ENCODE measurements at regions not wholly inside any gene's neighbourhood (a gene's known extent, or its start where the extent isn't known, plus 50 kb on each side); places are given as distances from the start of the nearest gene placed in this dataset.
"Not testable (repeated sequence)": the region's sequence is repeated elsewhere in the genome, so short reads cannot be mapped to it uniquely, and the experiment has no call there.

DNA sequence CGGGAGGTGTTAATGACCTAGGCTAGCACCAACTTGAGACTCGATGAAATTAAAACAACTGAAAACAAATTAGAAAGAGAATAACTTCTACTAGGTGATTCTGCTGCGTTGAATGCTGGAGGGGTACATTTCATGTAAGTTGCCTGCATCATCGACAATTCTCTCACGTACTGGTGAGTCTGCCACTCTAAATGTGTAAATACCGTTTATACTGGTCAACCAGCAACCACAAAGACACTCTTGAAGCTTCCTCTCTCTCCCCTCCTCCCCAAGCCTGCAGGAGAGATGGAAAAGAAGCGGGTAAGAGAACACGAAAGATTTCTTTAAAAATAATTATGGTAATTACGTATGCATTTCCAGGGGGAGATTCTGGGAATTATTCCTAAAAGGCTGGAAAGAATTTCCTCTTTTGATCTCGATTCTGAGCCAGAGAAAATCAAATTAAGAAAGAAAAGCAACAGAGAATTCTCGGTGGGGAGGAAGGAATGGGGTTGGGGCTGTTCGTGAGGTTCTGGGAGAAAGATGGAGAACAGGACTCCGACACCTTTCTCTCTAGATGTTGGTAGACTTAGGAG, 68.6 kb upstream of the MRTFB start:
- FAIRE-seq = no peak
- no peak for DNase-seq (ENCODE audit: low spot score in 2 of 2)

DNA sequence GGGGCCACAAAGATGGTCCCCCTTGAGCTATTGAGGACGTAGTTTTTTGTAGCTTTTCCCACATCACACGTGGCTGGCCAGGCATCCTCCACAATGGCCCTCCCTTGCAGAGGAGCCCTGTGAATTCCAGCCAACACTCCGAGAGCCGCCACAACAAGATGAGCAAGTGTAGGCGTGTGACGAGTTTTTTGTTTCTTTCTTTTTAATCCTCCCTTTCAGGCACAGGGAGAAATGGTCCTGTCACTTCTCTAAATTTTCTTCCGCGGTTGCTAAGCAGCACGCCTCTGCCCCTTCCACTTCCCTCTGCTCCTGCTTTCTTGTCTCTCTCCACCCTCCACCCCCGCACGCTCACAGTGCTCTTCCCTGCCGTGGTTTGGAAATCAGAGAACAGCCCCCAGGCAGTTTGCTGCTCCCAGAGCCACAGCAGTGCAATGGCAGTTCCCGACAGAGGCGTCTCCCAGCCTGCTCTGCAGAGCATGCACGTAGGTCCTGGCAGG, 68.0 kb upstream of the MRTFB start:
- FAIRE-seq (no peak), DNase-seq (ENCODE audit: low spot score in 2 of 2) (peak in 1 of 2 donors; percentile 46)

DNA sequence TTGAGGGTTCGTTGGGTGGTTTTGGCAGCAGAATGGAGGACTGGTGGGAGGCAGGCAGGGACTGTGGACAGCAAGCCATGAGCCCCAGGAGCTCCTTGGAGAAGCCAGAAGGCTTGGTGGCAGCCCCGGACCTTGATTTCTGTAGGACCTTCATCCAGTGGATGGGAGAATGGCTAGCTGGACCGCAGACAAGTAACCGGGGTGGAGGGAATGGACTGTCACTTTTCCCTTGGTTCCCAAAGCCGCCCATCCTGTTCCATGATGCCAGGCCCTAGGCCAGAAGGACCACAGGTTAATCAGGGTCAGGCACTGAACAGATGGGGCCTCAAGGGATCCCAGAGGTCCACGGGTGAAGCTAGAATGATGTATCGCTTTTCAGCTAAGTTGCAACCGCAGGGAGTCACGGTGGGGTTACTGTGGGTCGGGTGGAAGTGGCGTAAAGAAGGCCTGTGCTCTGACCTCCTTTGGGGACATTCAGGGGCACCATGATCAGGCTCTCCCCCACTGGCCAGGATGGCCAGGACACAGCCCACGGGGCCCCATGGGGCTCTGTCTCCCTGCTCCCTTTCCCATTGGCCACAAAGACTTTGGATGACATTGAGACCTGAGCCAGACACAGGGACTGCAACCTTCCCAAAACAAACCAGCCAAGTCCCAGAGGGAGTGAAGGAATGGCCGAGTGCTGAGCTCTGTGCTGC, 66.9 kb upstream of the MRTFB start:
- FAIRE-seq (no peak), DNase-seq (ENCODE audit: low spot score in 2 of 2) (no peak)

DNA sequence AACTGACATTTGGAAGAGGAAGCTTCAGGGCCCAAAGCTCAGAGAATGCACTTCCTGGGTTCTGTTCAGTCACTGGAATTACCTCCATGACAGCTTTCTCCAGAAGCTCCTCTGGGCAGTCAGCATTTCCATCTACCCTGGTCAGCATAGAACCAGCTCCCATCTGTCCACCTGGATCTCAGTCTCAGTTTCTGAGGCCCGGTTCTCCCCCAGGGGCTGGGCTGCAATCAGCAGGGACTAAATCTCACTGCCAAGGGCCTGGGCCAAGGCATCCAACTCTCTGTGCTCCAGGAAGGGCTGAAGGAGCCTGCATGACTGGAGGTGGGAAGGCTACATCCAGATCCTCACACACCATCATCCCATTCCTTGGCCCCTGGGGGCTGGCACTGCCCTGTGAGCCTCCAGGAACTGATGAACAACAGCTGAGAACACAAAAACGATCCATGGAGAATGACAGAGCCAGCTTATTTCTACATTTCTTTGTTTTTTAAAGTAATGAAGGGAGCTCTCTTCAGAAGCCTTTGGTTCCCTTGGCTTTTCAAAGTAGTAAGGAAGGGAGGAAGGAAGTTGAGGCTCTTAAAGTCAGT, 66.3 kb upstream of the MRTFB start:
- no peak for FAIRE-seq
- DNase-seq (ENCODE audit: low spot score in 2 of 2) = no peak

DNA sequence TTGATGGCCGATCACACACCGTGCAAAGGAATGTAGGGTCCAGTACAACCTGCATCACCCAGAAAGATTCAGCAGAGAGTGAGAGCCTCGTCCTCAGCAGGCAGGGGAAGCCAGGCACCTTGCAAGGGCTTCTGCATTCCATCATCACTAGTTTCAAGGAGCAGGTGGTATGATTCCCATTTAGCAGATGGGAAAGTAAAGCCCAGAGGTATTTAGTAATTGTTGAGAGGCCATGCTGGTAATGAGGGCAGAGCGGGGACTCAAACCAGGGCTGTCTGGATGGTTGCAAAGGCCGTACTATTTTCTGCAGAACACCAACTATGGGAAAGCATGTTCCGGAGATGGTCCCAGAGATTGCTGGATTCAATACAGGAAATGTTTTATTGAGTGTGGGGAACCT, 65.8 kb upstream of the MRTFB start:
- FAIRE-seq = no peak
- DNase-seq (ENCODE audit: low spot score in 2 of 2) = no peak

DNA sequence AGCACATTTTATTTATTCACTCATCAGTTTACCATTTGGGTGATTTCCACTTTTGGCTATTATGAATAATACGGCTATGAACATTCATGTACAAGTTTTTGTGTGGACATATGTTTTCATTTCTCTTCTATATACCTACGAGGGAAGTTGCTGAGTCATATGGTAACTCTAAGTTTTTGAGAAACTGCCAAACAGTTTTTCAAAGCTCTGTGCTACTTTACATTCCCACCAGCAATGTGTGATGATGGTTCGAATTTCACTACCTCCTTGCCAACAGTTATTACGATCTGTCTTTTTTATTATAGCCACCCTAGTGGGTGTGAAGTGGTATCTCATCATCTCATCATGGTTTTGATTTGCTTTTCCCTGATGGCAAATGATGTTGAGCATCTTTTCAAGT, 63.7 kb upstream of the MRTFB start:
- no peak for DNase-seq (ENCODE audit: low spot score in 2 of 2)

DNA sequence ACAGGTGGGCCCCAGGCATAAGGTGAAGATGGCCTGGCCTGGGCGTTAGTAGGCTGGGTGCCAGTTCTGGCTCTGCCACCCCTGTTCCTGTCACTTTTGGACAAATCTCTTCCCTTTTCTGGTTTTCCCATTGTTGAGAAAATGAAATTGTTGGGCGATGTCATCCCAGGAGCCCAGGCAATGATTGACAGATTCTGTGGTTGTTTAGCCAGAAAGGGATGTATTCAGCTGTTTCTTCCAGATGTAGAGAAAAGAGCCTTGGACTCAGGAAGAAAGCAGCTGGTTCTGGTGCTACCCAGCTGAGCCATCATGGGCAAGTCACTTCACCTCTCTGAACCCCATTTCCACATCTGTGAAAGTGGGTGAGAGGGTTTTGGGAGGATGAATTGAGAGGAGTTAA, 60.1 kb upstream of the MRTFB start:
- DNase-seq (ENCODE audit: low spot score in 2 of 2) = no peak
- no peak for FAIRE-seq

More for the DNA sequence above, 63.7 kb upstream of the MRTFB start:
- FAIRE-seq = no peak

DNA sequence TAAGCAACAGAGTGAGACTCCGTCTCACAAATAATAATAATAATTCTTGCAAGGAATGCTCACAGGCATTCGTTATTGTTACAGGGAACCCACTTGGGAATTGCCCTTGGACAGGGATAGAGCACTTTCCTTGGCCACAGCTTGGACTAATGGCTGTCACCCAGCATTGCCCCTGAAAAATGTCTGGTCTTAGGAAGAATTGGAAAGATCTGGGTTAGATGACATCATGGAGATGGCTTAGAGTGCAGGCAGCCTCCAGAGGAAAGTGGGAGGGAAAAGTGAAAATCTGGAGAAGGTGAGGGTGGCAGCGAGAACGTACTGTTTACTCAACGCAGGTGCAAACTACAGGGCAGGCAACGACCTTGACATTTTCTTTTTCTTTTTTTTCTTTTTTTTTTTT, 59.3 kb upstream of the MRTFB start:
- DNase-seq (ENCODE audit: low spot score in 2 of 2) = no peak
- no peak for FAIRE-seq

DNA sequence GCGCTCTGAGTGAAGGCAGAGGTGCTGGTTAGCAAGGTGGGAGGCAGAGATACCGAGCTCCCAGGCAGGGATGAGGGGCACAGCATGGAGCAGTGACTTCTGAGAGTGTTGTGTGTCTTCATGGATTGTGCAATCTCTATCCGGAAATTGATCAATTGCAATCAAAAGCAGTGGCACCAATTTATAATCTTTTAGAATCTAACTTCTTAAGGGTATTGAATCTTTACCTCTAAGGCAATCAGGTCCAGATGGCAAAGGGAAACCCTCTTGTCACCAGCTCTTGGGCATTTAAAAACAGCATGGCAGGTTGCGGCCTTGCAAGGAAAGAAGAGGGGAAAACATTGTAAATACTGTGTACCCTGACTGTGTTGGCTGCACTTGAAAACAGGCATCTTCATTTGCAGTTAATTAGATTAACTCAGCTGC, 58.0 kb upstream of the MRTFB start:
- FAIRE-seq (no peak), DNase-seq (ENCODE audit: low spot score in 2 of 2) (no peak)

DNA sequence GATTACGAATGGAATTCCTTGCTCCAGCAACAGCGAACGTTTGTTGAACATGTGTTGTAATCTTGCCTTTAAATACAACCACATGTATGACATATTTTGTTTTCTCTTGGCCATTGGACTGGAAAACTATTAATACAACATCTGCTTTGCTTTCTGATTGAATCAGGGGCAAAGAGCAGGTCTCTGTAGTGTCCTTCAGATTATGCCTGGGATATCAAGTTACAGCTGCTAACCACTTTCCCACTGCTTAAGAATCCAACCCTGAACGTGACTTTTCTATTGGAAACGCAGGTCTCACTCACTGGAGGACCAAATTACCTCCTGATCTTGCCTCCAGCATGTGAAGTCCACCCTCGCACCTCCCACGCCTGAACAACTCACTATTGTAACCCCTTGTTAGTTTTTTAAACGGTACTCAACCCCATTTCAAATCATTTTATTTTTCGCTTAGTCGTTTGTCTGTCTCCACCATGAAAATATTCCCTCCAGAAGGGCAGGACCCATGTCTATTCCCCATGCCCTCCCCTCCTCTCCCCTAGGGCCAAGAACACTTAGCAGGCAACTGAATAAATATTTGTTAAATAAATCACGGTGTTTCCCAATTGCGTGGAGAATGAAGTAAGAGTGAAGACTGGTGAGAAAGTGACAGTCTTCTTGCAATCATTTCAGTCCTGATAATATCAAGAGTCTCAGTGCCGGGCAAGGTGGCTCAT, 57.4 kb upstream of the MRTFB start:
- DNase-seq (ENCODE audit: low spot score in 2 of 2) (no peak), FAIRE-seq (no peak)

DNA sequence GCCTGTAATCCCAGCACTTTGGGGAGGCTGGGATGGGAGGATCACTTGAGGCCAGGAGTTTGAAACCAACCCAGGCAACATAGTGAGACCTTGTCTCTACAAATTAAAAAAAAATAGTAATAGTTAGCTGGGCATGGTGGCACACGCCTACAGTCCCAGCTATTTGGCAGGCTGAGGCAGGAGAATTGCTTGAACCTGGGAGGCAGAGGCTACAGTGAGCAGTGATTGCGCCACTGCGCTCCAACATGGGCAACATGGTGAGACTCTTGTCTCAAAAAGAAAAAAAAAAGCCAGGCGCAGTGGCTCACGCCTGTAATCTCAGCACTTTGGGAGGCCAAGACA, 56.9 kb upstream of the MRTFB start:
- no peak for FAIRE-seq
- DNase-seq (ENCODE audit: low spot score in 2 of 2) = no peak

DNA sequence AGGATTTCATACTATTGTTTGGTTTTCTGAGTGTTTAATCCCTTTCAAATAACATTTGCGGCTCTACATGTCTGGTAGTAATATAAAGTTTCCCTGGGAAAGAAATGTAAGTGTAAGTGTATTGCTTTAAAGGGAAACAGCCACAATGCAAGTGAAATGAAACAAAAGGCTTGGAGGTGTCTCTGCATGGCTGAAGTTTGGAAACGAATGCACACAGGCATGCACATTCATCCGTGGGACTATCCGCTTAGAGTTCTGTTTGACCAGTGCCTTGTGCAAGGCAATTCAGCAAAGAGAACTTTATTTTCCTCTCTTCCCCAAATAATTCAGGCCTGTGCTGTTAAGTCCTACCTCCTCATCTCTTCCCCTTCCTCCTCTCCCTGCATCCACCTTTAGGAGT, 56.1 kb upstream of the MRTFB start:
- FAIRE-seq (no peak), DNase-seq (ENCODE audit: low spot score in 2 of 2) (no peak)

DNA sequence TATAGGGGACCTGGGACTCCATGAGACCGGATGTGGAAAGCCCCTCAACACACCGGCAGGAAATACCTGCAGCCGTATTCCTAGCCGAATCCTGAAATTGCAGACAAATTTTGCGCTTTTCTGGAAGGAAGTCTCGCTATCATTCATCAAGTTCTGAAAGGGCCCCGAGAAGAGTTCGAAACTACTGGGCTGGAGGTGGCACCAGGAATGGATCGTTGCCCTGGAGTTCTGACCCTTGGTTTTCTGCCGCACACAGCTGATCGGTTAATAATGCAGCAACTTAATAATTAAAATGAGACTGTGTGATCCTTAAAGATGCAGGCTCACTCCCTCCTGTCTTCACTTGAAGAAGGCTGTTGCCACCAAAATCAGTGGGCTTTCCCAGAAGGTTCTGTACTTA, 55.7 kb upstream of the MRTFB start:
- no peak for DNase-seq (ENCODE audit: low spot score in 2 of 2)
- FAIRE-seq = no peak

DNA sequence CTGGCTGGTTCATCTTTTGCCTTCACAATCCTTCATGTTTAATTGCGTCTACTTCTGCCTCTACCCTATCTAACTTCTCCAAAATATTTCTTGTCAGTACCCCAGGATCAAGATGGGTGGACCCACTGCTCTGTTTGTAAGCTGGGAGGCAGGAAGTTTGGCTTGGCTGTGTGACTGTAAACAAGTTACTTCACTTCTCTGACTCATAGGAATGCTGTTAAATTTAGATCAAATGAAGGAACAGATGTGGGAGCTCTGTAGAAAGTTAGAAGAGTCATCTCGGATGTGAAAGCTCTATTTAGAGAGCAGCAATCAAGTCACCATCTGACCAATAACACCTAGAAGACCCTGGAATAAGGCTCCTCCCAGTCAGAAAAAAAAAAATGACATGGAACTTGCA, 55.2 kb upstream of the MRTFB start:
- FAIRE-seq = no peak
- no peak for DNase-seq (ENCODE audit: low spot score in 2 of 2)

DNA sequence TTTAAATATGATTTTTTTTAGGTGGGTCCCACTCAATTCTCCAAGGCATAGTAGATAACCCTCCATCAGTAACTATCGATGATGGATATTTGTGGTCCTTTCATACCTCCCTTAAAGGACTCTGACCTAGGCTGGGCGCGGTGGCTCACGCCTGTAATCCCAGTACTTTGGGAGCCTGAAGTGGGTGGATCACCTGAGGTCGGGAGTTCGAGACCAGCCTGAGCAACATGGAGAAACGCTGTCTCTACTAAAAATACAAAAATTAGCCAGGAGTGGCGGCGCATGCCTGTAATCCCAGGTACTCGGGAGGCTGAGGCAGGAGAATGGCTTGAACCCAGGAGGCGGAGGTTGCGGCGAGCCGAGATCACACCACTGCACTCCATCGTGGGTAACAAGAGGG, 54.8 kb upstream of the MRTFB start:
- not testable (repeated sequence) for FAIRE-seq

DNA sequence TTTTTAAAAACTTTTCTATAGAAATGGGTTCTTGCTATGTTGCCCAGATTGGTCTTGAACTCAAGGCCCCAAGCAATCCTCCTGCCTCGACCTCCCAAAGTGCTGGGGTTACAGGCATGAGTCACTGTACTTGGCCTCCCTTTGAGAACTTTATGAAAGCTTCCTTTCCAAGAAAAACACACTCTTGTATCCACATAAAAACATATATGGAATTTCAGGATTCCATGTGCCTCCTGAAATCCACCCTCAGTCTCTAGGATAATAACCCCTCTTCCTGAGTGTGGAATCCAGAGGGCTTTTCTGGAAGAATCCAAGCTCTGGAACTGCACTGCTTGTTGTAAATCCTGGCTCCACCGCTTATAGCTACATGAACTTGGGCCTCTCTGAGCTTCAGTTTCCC, 53.2 kb upstream of the MRTFB start:
- FAIRE-seq (no peak), DNase-seq (ENCODE audit: low spot score in 2 of 2) (no peak)

More for the DNA sequence above, 54.8 kb upstream of the MRTFB start:
- DNase-seq (ENCODE audit: low spot score in 2 of 2) = not testable (repeated sequence)

DNA sequence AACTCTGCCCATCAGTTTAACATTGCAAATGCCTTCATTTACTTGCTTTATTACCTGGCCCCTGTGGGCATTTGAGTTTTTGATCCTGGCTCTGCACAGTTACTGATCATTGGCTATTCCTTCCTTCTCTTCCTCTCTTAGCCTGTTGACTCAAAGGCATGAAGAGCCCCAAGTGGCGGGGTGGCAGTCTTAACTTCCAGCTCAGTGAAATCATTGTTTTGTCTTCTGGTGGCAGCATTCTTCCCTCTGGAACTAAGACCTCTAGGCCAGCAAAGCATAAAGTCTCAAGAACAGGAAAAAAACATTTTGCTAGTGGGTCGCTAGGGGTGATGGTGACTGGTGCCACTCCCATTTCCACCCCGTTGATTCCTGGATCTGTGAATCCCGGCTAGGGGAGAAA, 52.3 kb upstream of the MRTFB start:
- no peak for FAIRE-seq

DNA sequence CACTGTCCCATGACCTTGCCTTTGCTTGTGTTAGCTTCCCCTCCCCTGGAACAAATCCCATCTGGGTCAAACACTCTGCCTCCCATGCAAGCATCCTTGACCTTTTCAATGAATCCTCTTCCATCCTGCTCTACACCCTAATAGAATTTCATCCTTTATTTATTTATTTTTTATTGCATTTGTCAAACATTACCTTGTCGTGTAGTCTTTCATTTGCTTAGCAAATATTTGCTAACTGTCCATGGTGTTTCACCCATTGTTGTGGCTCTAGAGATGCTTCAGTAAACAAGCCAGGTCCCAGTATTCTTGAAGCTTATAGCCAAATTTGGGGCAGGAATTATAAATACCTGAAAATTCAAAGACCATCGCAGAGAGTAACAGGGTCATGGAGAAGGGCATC, 51.0 kb upstream of the MRTFB start:
- FAIRE-seq (no peak), DNase-seq (ENCODE audit: low spot score in 2 of 2) (no peak)

More for the DNA sequence above, 52.3 kb upstream of the MRTFB start:
- DNase-seq (ENCODE audit: low spot score in 2 of 2) = no peak
